PC-3 (cell line): ENCODE measurements at regions not wholly inside any gene's neighbourhood (a gene's known extent, or its start where the extent isn't known, plus 50 kb on each side); places are given as distances from the start of the nearest gene placed in this dataset.

Experiments used
- ATAC-seq: fragments of 200-7000 bp; cut with Tn5 transposase; 2 replicates; pipeline ENCODE4 v1.9.1; 2020; ENCODE audit warnings: mild to moderate bottlenecking, moderate library complexity
- BruUV-seq: library from RNA; stranded (reverse); fragments of 400-500 nt; replicated peaks from 2 replicates; lab custom pipeline; 2021; lab: Mats Ljungman, UMichigan
- CTCF ChIA-PET: fragments of 300-600 bp; sonication (Branson Sonifier 250); formaldehyde crosslinking; loops from one replicate; lab custom pipeline; 2022; ENCODE audit warnings: antibody characterized with exemption; lab: Charles Lee
- POLR2A ChIA-PET: fragments of 300-600 bp; sonication (Branson Sonifier 250); formaldehyde crosslinking; loops from one replicate; lab custom pipeline; 2022; ENCODE audit warnings: antibody characterized with exemption; ENCODE audit not compliant: unreplicated experiment; lab: Charles Lee
- DNase-seq: peaks from one replicate; pipeline ENCODE4 v3.0.0-alpha.2; 2015
- H2AFZ ChIP-seq: fragments of 300-600 bp; sonication (generic); 2 replicates; pipeline ENCODE4 v1.6.0; 2016; ENCODE audit warnings: antibody characterized with exemption, low read length
- H3F3A ChIP-seq: fragments of 300-600 bp; sonication (generic); one replicate; pipeline ENCODE4 v1.6.0; 2017; ENCODE audit warnings: antibody characterized with exemption, low read length, control low read depth, mild to moderate bottlenecking; ENCODE audit not compliant: unreplicated experiment
- H3K27ac ChIP-seq: fragments of 300-600 bp; sonication (generic); 2 replicates; pipeline ENCODE4 v1.5.1; 2016; ENCODE audit warnings: mild to moderate bottlenecking, low read length
- H3K27me3 ChIP-seq: fragments of 300-600 bp; sonication (generic); 2 replicates; pipeline ENCODE4 v1.6.1; 2016; ENCODE audit warnings: low read length, mixed read lengths
- H3K36me3 ChIP-seq: fragments of 300-600 bp; sonication (generic); 2 replicates; pipeline ENCODE4 v1.6.1; 2016; ENCODE audit warnings: low read depth, mixed run types, low read length, mixed read lengths
- H3K4me1 ChIP-seq: fragments of 300-600 bp; sonication (generic); 2 replicates; pipeline ENCODE4 v1.5.1; 2016; ENCODE audit warnings: low read length; ENCODE audit not compliant: insufficient read depth
- H3K4me2 ChIP-seq: fragments of 300-600 bp; sonication (generic); 2 replicates; pipeline ENCODE4 v1.6.0; 2016; ENCODE audit warnings: low read length
- H3K4me3 ChIP-seq: fragments of 300-600 bp; sonication (generic); 2 replicates; pipeline ENCODE4 v1.5.1; 2016; ENCODE audit warnings: mild to moderate bottlenecking, low read length, mixed read lengths
- H3K79me2 ChIP-seq: fragments of 300-600 bp; sonication (generic); 2 replicates; pipeline ENCODE4 v1.6.1; 2017; ENCODE audit warnings: low read length, mixed read lengths
- H3K9ac ChIP-seq: fragments of 300-600 bp; sonication (generic); 2 replicates; pipeline ENCODE4 v1.6.0; 2016; ENCODE audit warnings: mild to moderate bottlenecking, low read length
- H3K9me2 ChIP-seq: fragments of 300-600 bp; sonication (generic); replicated peaks from 2 replicates; pipeline ENCODE4 v1.6.1; 2016; ENCODE audit warnings: mixed run types, low read length, mixed read lengths
- H3K9me3 ChIP-seq: fragments of 300-600 bp; sonication (generic); 2 replicates; pipeline ENCODE4 v1.6.1; 2016; ENCODE audit warnings: low read length, mixed read lengths
- H4K20me1 ChIP-seq: fragments of 300-600 bp; sonication (generic); 2 replicates; pipeline ENCODE4 v1.6.1; 2016; ENCODE audit warnings: low read length, mixed read lengths
- CTCF ChIP-seq: fragments of 300-600 bp; sonication (generic); conservative IDR thresholded peaks from 2 replicates; pipeline ENCODE4 v1.5.1; 2017; ENCODE audit warnings: antibody characterized with exemption, low read depth, mild to moderate bottlenecking, low read length
- EZH2 ChIP-seq: fragments of 300-600 bp; sonication (generic); IDR thresholded peaks from one replicate; pipeline ENCODE4 v1.6.1; 2017; ENCODE audit warnings: antibody characterized with exemption, mild to moderate bottlenecking, low read length; ENCODE audit not compliant: unreplicated experiment
- EZH2phosphoT487 ChIP-seq: fragments of 300-600 bp; sonication (generic); IDR thresholded peaks from 2 replicates; pipeline ENCODE4 v1.6.1; 2018; ENCODE audit warnings: mild to moderate bottlenecking, antibody characterized with exemption, low read length, borderline replicate concordance
- intact Hi-C: fragments of 100-400 bp; cut with micrococcal nuclease; formaldehyde crosslinking; loops from 2 replicates; pipeline ENCODE4 v1.9.0; 2023

DNA sequence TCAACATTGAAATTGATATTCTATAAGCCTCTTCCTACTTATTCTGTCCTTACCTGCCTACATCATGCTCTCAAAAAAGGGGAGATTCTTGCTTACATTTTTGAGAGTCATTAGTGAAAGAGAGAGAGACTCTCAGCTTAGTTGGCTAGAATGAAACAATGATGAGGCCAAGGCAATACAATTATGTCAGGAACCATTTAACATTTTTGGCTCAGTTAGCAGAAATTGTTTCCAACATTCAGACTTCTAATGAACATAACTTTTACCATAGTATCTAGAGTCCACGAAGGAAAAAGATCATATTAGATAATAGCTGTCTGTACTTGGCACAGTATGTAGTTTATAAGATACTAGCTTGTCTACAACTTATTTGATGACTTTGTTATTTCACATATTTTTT lies 263.7 kb upstream of the ARX start:
- Histone ChIP-seq H3K79me2 (no peaks in the 10 kb centered on the region), H3K27ac (no peak overlapping the region), H3K36me3 (no peaks in the 10 kb centered on the region), H3K9ac (no peak overlapping the region), H3K9me2 (no peaks in the 10 kb centered on the region), H3K4me3 (no peak overlapping the region), H4K20me1 (no peaks in the 10 kb centered on the region), H3K9me3 (no peaks in the 10 kb centered on the region), H3F3A (no peaks in the 10 kb centered on the region), H3K4me1 (no peaks in the 10 kb centered on the region), H2AFZ (no peak overlapping the region), H3K27me3 (no peaks in the 10 kb centered on the region), H3K4me2 (no peak overlapping the region)
- DNase-seq (no peak), ATAC-seq (no peak)
- POLR2A ChIA-PET, result no interaction called here
- TF ChIP-seq EZH2phosphoT487 (no peak), EZH2 (no peak), CTCF (no peak)
- BruUV-seq, result no TSS peak
- CTCF ChIA-PET, result no interaction called here
- intact Hi-C loops, result no loop called here

DNA sequence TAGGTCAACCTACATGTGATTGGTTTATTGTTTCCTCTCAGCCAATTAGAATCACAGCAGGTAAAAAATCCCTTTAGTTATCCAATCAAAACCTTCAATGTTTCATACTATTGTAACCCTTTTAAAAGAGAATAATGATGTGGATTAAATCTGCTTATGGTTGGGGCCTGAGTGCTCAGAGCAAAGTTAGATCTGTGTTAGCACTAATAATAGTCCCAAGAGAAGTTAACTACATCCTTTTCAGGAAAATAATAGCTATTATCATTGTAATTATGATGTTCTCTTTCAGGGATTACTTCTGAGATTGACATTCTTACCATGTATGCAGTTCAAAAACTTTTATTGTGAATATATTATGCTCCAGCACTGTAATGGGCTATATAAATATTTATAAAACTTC lies 262.6 kb upstream of the ARX start:
- H3K9me2 ChIP-seq, result no peaks in the 10 kb centered on the region
- no peaks in the 10 kb centered on the region for H3K9me3 ChIP-seq
- no peak for ATAC-seq
- no peak overlapping the region for H3K9ac ChIP-seq
- no peaks in the 10 kb centered on the region for H3K79me2 ChIP-seq
- H3K27ac ChIP-seq, result no peak overlapping the region
- H3K27me3 ChIP-seq, result no peaks in the 10 kb centered on the region
- no peak overlapping the region for H3K4me2 ChIP-seq
- no peaks in the 10 kb centered on the region for H3K4me1 ChIP-seq
- no peaks in the 10 kb centered on the region for H3F3A ChIP-seq
- no TSS peak for BruUV-seq
- TF ChIP-seq EZH2 (no peak), EZH2phosphoT487 (no peak), CTCF (no peak)
- H3K36me3 ChIP-seq, result no peaks in the 10 kb centered on the region
- no peak overlapping the region for H3K4me3 ChIP-seq
- H4K20me1 ChIP-seq, result no peaks in the 10 kb centered on the region
- no peak overlapping the region for H2AFZ ChIP-seq
- intact Hi-C loops, result no loop called here
- no peak for DNase-seq
- POLR2A ChIA-PET, result no interaction called here
- CTCF ChIA-PET, result no interaction called here

- DNase-seq (no peak), ATAC-seq (no peak)
- Histone ChIP-seq H3K4me3 (no peak overlapping the region), H3K9me2 (no peaks in the 10 kb centered on the region), H3K36me3 (no peaks in the 10 kb centered on the region), H3K4me1 (no peaks in the 10 kb centered on the region), H3K9me3 (no peaks in the 10 kb centered on the region), H3K27ac (no peak overlapping the region), H4K20me1 (no peaks in the 10 kb centered on the region), H3K79me2 (no peaks in the 10 kb centered on the region), H3K4me2 (no peak overlapping the region), H3K9ac (no peak overlapping the region), H3F3A (no peaks in the 10 kb centered on the region), H3K27me3 (no peaks in the 10 kb centered on the region), H2AFZ (no peak overlapping the region)
- no peak for TF ChIP-seq CTCF
- TF ChIP-seq EZH2, result no peak
- BruUV-seq, result no TSS peak
- ChIA-PET POLR2A (no interaction called here), CTCF (no interaction called here)
- intact Hi-C loops, result no loop called here
Observed at GRCh38 chrX:25277574-25277973, 261.8 kb upstream of the ARX start.
